Upper lobe of left lung (tissue), 4 donors: ENCODE measurements at regions not wholly inside any gene's neighbourhood (a gene's known extent, or its start where the extent isn't known, plus 50 kb on each side); places are given as distances from the start of the nearest gene placed in this dataset.

Experiments
- CTCF ChIP-seq, 6 experiments: fragments of 450-650 bp in 4 of 6; fragments of 200-600 bp in 2 of 6; sonication (generic) in 2 of 6; IDR thresholded peaks; one replicate each; pipeline ENCODE4 v1.5.1; 2016 to 2019; ENCODE audit warnings: antibody characterized with exemption in 6 of 6
- EP300 ChIP-seq, 4 donors: sonication (generic); formaldehyde crosslinking; IDR thresholded peaks; one replicate each; pipeline ENCODE4 v1.5.1; 2017; ENCODE audit warnings: antibody characterized with exemption in 4 of 4, control low read depth in 2 of 4

GRCh38 chr14:76311079-76311758 lies 64.7 kb upstream of the ESRRB start:
- TF ChIP-seq CTCF (IDR thresholded peaks at IDR 0.05) (no peak), EP300 (IDR thresholded peaks at IDR 0.05) (no peak)
